Stomach (tissue), 8 donors: ENCODE measurements at regions not wholly inside any gene's neighbourhood (a gene's known extent, or its start where the extent isn't known, plus 50 kb on each side); places are given as distances from the start of the nearest gene placed in this dataset.
A peak's percentile ranks its signal among the peaks of the same experiment; 100 is the strongest.

Source experiments
- DNase-seq, 2 donors: peaks; one replicate each; pipeline versions ENCODE4 v3.0.0 to v3.0.0-alpha.2; 2013 to 2019
- H3K27ac ChIP-seq, 5 donors: fragments of 200-600 bp in 4 of 5; sonication (generic) in 4 of 5; one replicate each; pipeline ENCODE4 v1.5.1; 2013 to 2019; ENCODE audit warnings: mild to moderate bottlenecking in 1 of 5, moderate library complexity in 1 of 5
- H3K27me3 ChIP-seq, 3 donors: fragments of 200-600 bp; sonication (generic); one replicate each; pipeline ENCODE4 v1.5.1; 2017 to 2019; ENCODE audit warnings: mixed run types in 1 of 3
- H3K36me3 ChIP-seq, 4 donors: fragments of 200-600 bp; sonication (generic); 1 replicate in 3 of 4; 2 replicates in 1 of 4; pipeline ENCODE4 v1.5.1; 2016 to 2019
- H3K4me1 ChIP-seq, 4 donors: fragments of 200-600 bp; sonication (generic); one replicate each; pipeline ENCODE4 v1.5.1; 2016 to 2019
- H3K4me3 ChIP-seq, 4 donors: fragments of 200-600 bp; sonication (generic) in 3 of 4; one replicate each; pipeline ENCODE4 v1.5.1; 2016 to 2019; ENCODE audit warnings: mild to moderate bottlenecking in 1 of 4
- H3K9me3 ChIP-seq, 4 donors: fragments of 200-600 bp; sonication (generic); one replicate each; pipeline ENCODE4 v1.5.1; 2016 to 2019
- CTCF ChIP-seq, 7 experiments: fragments of 450-650 bp in 4 of 7; fragments of 200-600 bp in 3 of 7; sonication (generic) in 3 of 7; IDR thresholded peaks; one replicate each; pipeline ENCODE4 v1.5.1; 2016 to 2019; ENCODE audit warnings: antibody characterized with exemption in 7 of 7, control low read depth in 2 of 7, mild to moderate bottlenecking in 1 of 7
- EP300 ChIP-seq: sonication (generic); formaldehyde crosslinking; IDR thresholded peaks from one replicate; pipeline ENCODE4 v1.6.1; 2017; ENCODE audit warnings: antibody characterized with exemption
- POLR2A ChIP-seq, 4 donors: fragments of 450-650 bp; IDR thresholded peaks; one replicate each; pipeline ENCODE4 v1.6.1; 2016; ENCODE audit warnings: antibody characterized with exemption in 4 of 4, control low read depth in 2 of 4, mild to moderate bottlenecking in 1 of 4, moderate library complexity in 1 of 4
- POLR2AphosphoS5 ChIP-seq, 3 donors: sonication (generic); formaldehyde crosslinking; IDR thresholded peaks; one replicate each; pipeline ENCODE4 v1.6.1; 2016; ENCODE audit warnings: antibody characterized with exemption in 3 of 3
- WGBS, 5 donors: extraction: QIAGEN DNeasy Blood & Tissue Kit in 3 of 5; methylation state at CpG; one replicate each; pipeline versions ENCODE4 v1.1.5 to v1.1.7; 2013 to 2018; 5-methylcytosine and 5-hydroxymethylcytosine counted together
- intact Hi-C: fragments of 100-400 bp; cut with DNase I; formaldehyde crosslinking; loops from one replicate; pipeline ENCODE4 v1.15.1; 2023; ENCODE audit warnings: low total_unique reads
- donor health status: healthy with polysubstance abuse.
- donor health status: Bipolar disorder and iron deficiency.
- donor health status: healthy.

- no peaks in the 10 kb centered on the region for H3K9me3 ChIP-seq
- DNase-seq: no peak
- no peaks in the 10 kb centered on the region for H3K4me1 ChIP-seq
- intact Hi-C loops: no loop called here
- 77 to 91% (median 81%) methylated on average over 2 of the region's 2 CpGs for WGBS, 5 donors
- no peaks in the 10 kb centered on the region for H3K36me3 ChIP-seq
- TF ChIP-seq CTCF (IDR thresholded peaks at IDR 0.05): no peak
- TF ChIP-seq EP300: no peak
- TF ChIP-seq POLR2AphosphoS5 (IDR thresholded peaks at IDR 0.05): no peak
- TF ChIP-seq POLR2A (IDR thresholded peaks at IDR 0.05): no peak
- H3K27me3 ChIP-seq: no peaks in the 10 kb centered on the region
- H3K27ac ChIP-seq: no peak overlapping the region
- H3K4me3 ChIP-seq: no peak overlapping the region
These were observed 820.1 kb downstream of the TFAP2A start for GRCh38 chr6:9594746-9595145.

- Histone ChIP-seq H3K9me3 (no peaks in the 10 kb centered on the region), H3K4me1 (no peaks in the 10 kb centered on the region), H3K27me3 (no peaks in the 10 kb centered on the region), H3K36me3 (no peaks in the 10 kb centered on the region), H3K4me3 (no peak overlapping the region), H3K27ac (no peak overlapping the region)
- WGBS, 5 donors: 80 to 89% (median 84%) methylated on average over 3 of the region's 3 CpGs
- intact Hi-C loops: no loop called here
- DNase-seq: no peak
- TF ChIP-seq POLR2A (IDR thresholded peaks at IDR 0.05) (no peak), POLR2AphosphoS5 (IDR thresholded peaks at IDR 0.05) (no peak), CTCF (IDR thresholded peaks at IDR 0.05) (no peak), EP300 (no peak)
These were observed 821.3 kb downstream of the TFAP2A start for GRCh38 chr6:9593554-9593953.

GRCh38 chr6:9583753-9584352, 831.0 kb downstream of the TFAP2A start:
- 81 to 89% (median 83%) methylated on average over 2 of the region's 2 CpGs for WGBS, 5 donors
- Histone ChIP-seq H3K9me3 (no peaks in the 10 kb centered on the region), H3K27me3 (no peaks in the 10 kb centered on the region), H3K4me3 (no peak overlapping the region), H3K27ac (no peak overlapping the region), H3K36me3 (no peaks in the 10 kb centered on the region), H3K4me1 (no peaks in the 10 kb centered on the region)
- intact Hi-C loops: no loop called here
- no peak for TF ChIP-seq POLR2AphosphoS5 (IDR thresholded peaks at IDR 0.05)
- no peak for DNase-seq

- no peak overlapping the region for H3K4me3 ChIP-seq
- no peaks in the 10 kb centered on the region for H3K9me3 ChIP-seq
- no peaks in the 10 kb centered on the region for H3K4me1 ChIP-seq
- H3K27me3 ChIP-seq: no peaks in the 10 kb centered on the region
- peak in 1 of 2 donors; percentile 5 for DNase-seq
- H3K36me3 ChIP-seq: no peaks in the 10 kb centered on the region
- TF ChIP-seq POLR2AphosphoS5 (IDR thresholded peaks at IDR 0.05): no peak
- TF ChIP-seq CTCF (IDR thresholded peaks at IDR 0.05): no peak
- TF ChIP-seq EP300: no peak
- no peak for TF ChIP-seq POLR2A (IDR thresholded peaks at IDR 0.05)
- H3K27ac ChIP-seq: no peak overlapping the region
- intact Hi-C loops: no loop called here
These were observed 833.7 kb downstream of the TFAP2A start for GRCh38 chr6:9581155-9581554.

GRCh38 chr6:9576521-9576920, 838.4 kb downstream of the TFAP2A start:
- Histone ChIP-seq H3K36me3 (no peaks in the 10 kb centered on the region), H3K27me3 (no peaks in the 10 kb centered on the region), H3K4me3 (no peak overlapping the region), H3K27ac (no peak overlapping the region), H3K4me1 (no peaks in the 10 kb centered on the region), H3K9me3 (no peaks in the 10 kb centered on the region)
- intact Hi-C loops: no loop called here
- DNase-seq: no peak
- 86 to 92% (median 88%) methylated on average over 4 of the region's 4 CpGs for WGBS, 5 donors
- TF ChIP-seq POLR2A (IDR thresholded peaks at IDR 0.05) (no peak), POLR2AphosphoS5 (IDR thresholded peaks at IDR 0.05) (no peak), CTCF (IDR thresholded peaks at IDR 0.05) (no peak), EP300 (no peak)
